Mesothelial cell of epicardium (in vitro differentiated cells): ENCODE measurements at regions not wholly inside any gene's neighbourhood (a gene's known extent, or its start where the extent isn't known, plus 50 kb on each side); places are given as distances from the start of the nearest gene placed in this dataset.
"Not testable (repeated sequence)": the region's sequence is repeated elsewhere in the genome, so short reads cannot be mapped to it uniquely, and the experiment has no call there.

Experiments used
- DNase-seq, 2 experiments: peaks; one replicate each; pipeline ENCODE4 v3.0.0; 2021; ENCODE audit warnings: low spot score in 2 of 2; ENCODE audit not compliant: unreplicated experiment in 2 of 2
- H3K27ac Mint-ChIP-seq: 2 replicates; pipeline ENCODE4 v1.8.0; 2021; ENCODE audit warnings: mixed read lengths
- H3K27me3 Mint-ChIP-seq: 2 replicates; pipeline ENCODE4 v1.8.0; 2021; ENCODE audit warnings: low read depth, mixed read lengths
- H3K36me3 Mint-ChIP-seq: 2 replicates; pipeline ENCODE4 v1.8.0; 2021; ENCODE audit warnings: mixed read lengths
- H3K4me1 Mint-ChIP-seq: 2 replicates; pipeline ENCODE4 v1.8.0; 2021; ENCODE audit warnings: mixed read lengths
- H3K4me3 Mint-ChIP-seq: 2 replicates; pipeline ENCODE4 v1.8.0; 2021; ENCODE audit warnings: mild to moderate bottlenecking, moderate library complexity, mixed read lengths
- H3K9me3 Mint-ChIP-seq: 2 replicates; pipeline ENCODE4 v1.8.0; 2021; ENCODE audit warnings: mixed read lengths
- CTCF ChIP-seq: fragments of 200-600 bp; sonication (generic); IDR thresholded peaks from one replicate; pipeline ENCODE4 v1.5.0; 2021; ENCODE audit warnings: antibody characterized with exemption; ENCODE audit not compliant: unreplicated experiment

- Mint-ChIP-seq H3K4me3 (no peak overlapping the region), H3K27ac (no peak overlapping the region), H3K27me3 (no peaks in the 10 kb centered on the region), H3K4me1 (peaks cover 2% of the 10 kb centered on the region), H3K36me3 (no peaks in the 10 kb centered on the region), H3K9me3 (no peaks in the 10 kb centered on the region)
- TF ChIP-seq CTCF = no peak
- no peak for DNase-seq
Measured at GRCh38 chr2:192983173-192983572, 788.4 kb upstream of the TMEFF2 start.

- TF ChIP-seq CTCF = no peak
- Mint-ChIP-seq H3K27ac (no peak overlapping the region), H3K36me3 (no peaks in the 10 kb centered on the region), H3K27me3 (no peaks in the 10 kb centered on the region), H3K9me3 (peaks cover 3% of the 10 kb centered on the region), H3K4me3 (no peak overlapping the region), H3K4me1 (peaks cover 4% of the 10 kb centered on the region)
- no peak for DNase-seq
Measured at GRCh38 chr2:192978395-192978794, 783.7 kb upstream of the TMEFF2 start.

GRCh38 chr2:192971981-192972380 is 777.2 kb upstream of the TMEFF2 start:
- no peak overlapping the region for H3K4me3 Mint-ChIP-seq
- H3K36me3 Mint-ChIP-seq = no peaks in the 10 kb centered on the region
- no peak for DNase-seq
- peaks cover 3% of the 10 kb centered on the region for H3K9me3 Mint-ChIP-seq
- no peaks in the 10 kb centered on the region for H3K27me3 Mint-ChIP-seq
- H3K27ac Mint-ChIP-seq = no peak overlapping the region
- peaks cover 2% of the 10 kb centered on the region for H3K4me1 Mint-ChIP-seq
- TF ChIP-seq CTCF = no peak

- Mint-ChIP-seq H3K4me1 (peaks cover 2% of the 10 kb centered on the region), H3K27ac (no peak overlapping the region), H3K4me3 (no peak overlapping the region), H3K9me3 (no peaks in the 10 kb centered on the region), H3K27me3 (no peaks in the 10 kb centered on the region), H3K36me3 (no peaks in the 10 kb centered on the region)
- no peak for TF ChIP-seq CTCF
- DNase-seq = no peak
Measured at GRCh38 chr2:192969055-192969454, 774.3 kb upstream of the TMEFF2 start.

- H3K36me3 Mint-ChIP-seq = no peaks in the 10 kb centered on the region
Measured at GRCh38 chr2:192960945-192961344, 766.2 kb upstream of the TMEFF2 start.

GRCh38 chr2:192958615-192959014 is 763.9 kb upstream of the TMEFF2 start:
- H3K27ac Mint-ChIP-seq, H3K4me3 Mint-ChIP-seq, DNase-seq, H3K36me3 Mint-ChIP-seq, H3K4me1 Mint-ChIP-seq, H3K27me3 Mint-ChIP-seq: not testable (repeated sequence)
- peaks cover 13% of the 10 kb centered on the region for H3K9me3 Mint-ChIP-seq

More at GRCh38 chr2:192960945-192961344, 766.2 kb upstream of the TMEFF2 start:
- H3K9me3 Mint-ChIP-seq = peaks cover 13% of the 10 kb centered on the region
- no peak for TF ChIP-seq CTCF
- no peaks in the 10 kb centered on the region for H3K27me3 Mint-ChIP-seq
- H3K4me1 Mint-ChIP-seq = no peaks in the 10 kb centered on the region
- DNase-seq = no peak
- H3K4me3 Mint-ChIP-seq = no peak overlapping the region
- no peak overlapping the region for H3K27ac Mint-ChIP-seq
